PFSK-1 (cell line): ENCODE measurements at regions not wholly inside any gene's neighbourhood (a gene's known extent, or its start where the extent isn't known, plus 50 kb on each side); places are given as distances from the start of the nearest gene placed in this dataset.

Experiments
- FOXP2 ChIP-seq: optimal IDR thresholded peaks from 2 replicates; pipeline ENCODE3; 2011; ENCODE audit warnings: borderline replicate concordance, control low read depth, inconsistent platforms; ENCODE audit not compliant: insufficient read depth; ENCODE audit errors: extremely low read length, extremely low read depth
- POLR2AphosphoS5 ChIP-seq: IDR thresholded peaks from 2 replicates; pipeline ENCODE4 v1.6.1; 2012; ENCODE audit warnings: low read depth, mild to moderate bottlenecking, control low read depth, low read length, moderate library complexity
- SIN3A ChIP-seq: IDR thresholded peaks from 2 replicates; pipeline ENCODE4 v1.6.1; 2012; ENCODE audit warnings: mild to moderate bottlenecking, low read length, moderate library complexity, borderline replicate concordance; ENCODE audit not compliant: insufficient read depth
- TAF1 ChIP-seq: IDR thresholded peaks from 2 replicates; pipeline ENCODE4 v1.6.1; 2012; ENCODE audit warnings: low read length, control low read depth, borderline replicate concordance; ENCODE audit not compliant: insufficient read depth
- TF ChIP-seq, protein P1 (sequence below), 2 experiments: IDR thresholded peaks; 2 replicates each; pipeline versions ENCODE4 v1.6.1 to v1.8.0; 2011 to 2012; ENCODE audit warnings: low read depth in 2 of 2, low read length in 2 of 2, control low read depth in 1 of 2, inconsistent platforms in 1 of 2, mild to moderate bottlenecking in 1 of 2, moderate library complexity in 1 of 2; ENCODE audit not compliant: insufficient read depth in 1 of 2

- no peak for TF ChIP-seq TAF1
- TF ChIP-seq POLR2AphosphoS5, result no peak
- no peak for TF ChIP-seq SIN3A
- TF ChIP-seq, protein P1, sequence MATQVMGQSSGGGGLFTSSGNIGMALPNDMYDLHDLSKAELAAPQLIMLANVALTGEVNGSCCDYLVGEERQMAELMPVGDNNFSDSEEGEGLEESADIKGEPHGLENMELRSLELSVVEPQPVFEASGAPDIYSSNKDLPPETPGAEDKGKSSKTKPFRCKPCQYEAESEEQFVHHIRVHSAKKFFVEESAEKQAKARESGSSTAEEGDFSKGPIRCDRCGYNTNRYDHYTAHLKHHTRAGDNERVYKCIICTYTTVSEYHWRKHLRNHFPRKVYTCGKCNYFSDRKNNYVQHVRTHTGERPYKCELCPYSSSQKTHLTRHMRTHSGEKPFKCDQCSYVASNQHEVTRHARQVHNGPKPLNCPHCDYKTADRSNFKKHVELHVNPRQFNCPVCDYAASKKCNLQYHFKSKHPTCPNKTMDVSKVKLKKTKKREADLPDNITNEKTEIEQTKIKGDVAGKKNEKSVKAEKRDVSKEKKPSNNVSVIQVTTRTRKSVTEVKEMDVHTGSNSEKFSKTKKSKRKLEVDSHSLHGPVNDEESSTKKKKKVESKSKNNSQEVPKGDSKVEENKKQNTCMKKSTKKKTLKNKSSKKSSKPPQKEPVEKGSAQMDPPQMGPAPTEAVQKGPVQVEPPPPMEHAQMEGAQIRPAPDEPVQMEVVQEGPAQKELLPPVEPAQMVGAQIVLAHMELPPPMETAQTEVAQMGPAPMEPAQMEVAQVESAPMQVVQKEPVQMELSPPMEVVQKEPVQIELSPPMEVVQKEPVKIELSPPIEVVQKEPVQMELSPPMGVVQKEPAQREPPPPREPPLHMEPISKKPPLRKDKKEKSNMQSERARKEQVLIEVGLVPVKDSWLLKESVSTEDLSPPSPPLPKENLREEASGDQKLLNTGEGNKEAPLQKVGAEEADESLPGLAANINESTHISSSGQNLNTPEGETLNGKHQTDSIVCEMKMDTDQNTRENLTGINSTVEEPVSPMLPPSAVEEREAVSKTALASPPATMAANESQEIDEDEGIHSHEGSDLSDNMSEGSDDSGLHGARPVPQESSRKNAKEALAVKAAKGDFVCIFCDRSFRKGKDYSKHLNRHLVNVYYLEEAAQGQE (IDR thresholded peaks at IDR 0.05; ENCODE audit: insufficient read depth in 1 of 2, low read depth in 2 of 2, low read length in 2 of 2), result no peak
- no peak for TF ChIP-seq FOXP2
These were observed 462.8 kb downstream of the EDEM1 start for GRCh38 chr3:5650303-5650702.

DNA sequence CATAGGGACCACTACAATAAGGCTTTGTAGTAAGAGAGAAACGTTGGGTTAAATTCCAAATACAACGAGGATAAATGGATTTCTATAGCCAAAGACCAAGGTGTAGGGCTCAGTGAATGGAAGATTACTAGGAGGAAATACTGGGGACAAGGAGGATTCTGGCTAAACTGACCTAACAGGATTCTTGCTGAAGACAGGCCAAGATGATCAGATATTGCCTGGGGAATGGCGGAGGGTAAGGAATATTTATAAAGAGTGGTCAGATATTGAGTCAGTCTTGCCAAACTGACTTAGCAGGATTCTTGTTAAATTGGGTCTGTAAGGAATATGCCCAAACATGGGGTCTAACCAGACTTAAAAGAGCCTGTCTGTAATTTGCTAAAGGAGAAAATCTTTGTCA is 463.8 kb downstream of the EDEM1 start:
- TF ChIP-seq TAF1, result no peak

- TF ChIP-seq TAF1 (no peak), SIN3A (no peak), FOXP2 (no peak), POLR2AphosphoS5 (no peak)
- TF ChIP-seq, protein P1 (IDR thresholded peaks at IDR 0.05; ENCODE audit: insufficient read depth in 1 of 2, low read depth in 2 of 2, low read length in 2 of 2), result no peak
These were observed 466.1 kb downstream of the EDEM1 start for GRCh38 chr3:5653426-5654143.

- TF ChIP-seq TAF1 (no peak), POLR2AphosphoS5 (no peak), SIN3A (no peak), FOXP2 (no peak)
- TF ChIP-seq, protein P1 (IDR thresholded peaks at IDR 0.05; ENCODE audit: insufficient read depth in 1 of 2, low read depth in 2 of 2, low read length in 2 of 2), result no peak
These were observed 469.6 kb downstream of the EDEM1 start for GRCh38 chr3:5657106-5657505.

- TF ChIP-seq TAF1 (no peak), FOXP2 (no peak), SIN3A (no peak), POLR2AphosphoS5 (no peak)
- TF ChIP-seq, protein P1 (IDR thresholded peaks at IDR 0.05; ENCODE audit: insufficient read depth in 1 of 2, low read depth in 2 of 2, low read length in 2 of 2), result no peak
These were observed 476.1 kb downstream of the EDEM1 start for GRCh38 chr3:5663601-5664000.
